DND-41 (cell line): ENCODE measurements at regions not wholly inside any gene's neighbourhood (a gene's known extent, or its start where the extent isn't known, plus 50 kb on each side); places are given as distances from the start of the nearest gene placed in this dataset.

Experiments
- CTCF ChIP-seq: IDR thresholded peaks from 2 replicates; pipeline ENCODE4 v1.5.1; 2012; ENCODE audit warnings: borderline replicate concordance, low read length, moderate library complexity, mild to moderate bottlenecking; ENCODE audit not compliant: poor library complexity, severe bottlenecking; ENCODE audit errors: extremely low read depth
- EZH2 ChIP-seq: IDR thresholded peaks from 3 replicates; pipeline ENCODE4 v1.6.1; 2012; ENCODE audit warnings: borderline replicate concordance, low read depth, mild to moderate bottlenecking, moderate library complexity, low read length, inconsistent platforms; ENCODE audit not compliant: severe bottlenecking

GRCh38 chr5:164233791-164234190, 728.4 kb downstream of the MAT2B start:
- TF ChIP-seq EZH2 (no peak), CTCF (no peak)
